IMR-90 (cell line): ENCODE measurements at regions not wholly inside any gene's neighbourhood (a gene's known extent, or its start where the extent isn't known, plus 50 kb on each side); places are given as distances from the start of the nearest gene placed in this dataset.

Source experiments
- ATAC-seq: fragments of 200-7000 bp; cut with Tn5 transposase; 2 replicates; pipeline ENCODE4 v1.9.1; 2020; ENCODE audit warnings: low read depth, mild to moderate bottlenecking, moderate library complexity
- BruUV-seq: library from RNA; stranded (reverse); fragments of 400-500 nt; replicated peaks from 2 replicates; lab custom pipeline; 2021; lab: Mats Ljungman, UMichigan
- CTCF ChIA-PET: fragments of 300-600 bp; formaldehyde crosslinking; extraction: SDS; loops from one replicate; lab custom pipeline; 2021; ENCODE audit warnings: antibody characterized with exemption; lab: Yijun Ruan, JAX
- POLR2A ChIA-PET: fragments of 300-600 bp; sonication (Branson Sonifier 250); formaldehyde crosslinking; loops from one replicate; lab custom pipeline; 2022; ENCODE audit warnings: antibody characterized with exemption; ENCODE audit not compliant: unreplicated experiment; lab: Charles Lee
- DNase-seq: peaks from one replicate; pipeline ENCODE4 v3.0.0; 2013
- H2AFZ ChIP-seq: replicated peaks from 2 replicates; pipeline ENCODE3; 2013; ENCODE audit warnings: low read length, mild to moderate bottlenecking; ENCODE audit not compliant: poor library complexity
- H2AK5ac ChIP-seq: 2 replicates; pipeline ENCODE4 v1.6.1; 2013; ENCODE audit warnings: low read depth, low read length, inconsistent platforms
- H2AK9ac ChIP-seq: replicated peaks from 2 replicates; pipeline ENCODE3; 2013; ENCODE audit warnings: mild to moderate bottlenecking, low read depth, low read length, moderate library complexity; ENCODE audit not compliant: poor library complexity
- H2BK120ac ChIP-seq: 2 replicates; pipeline ENCODE4 v1.6.1; 2013; ENCODE audit warnings: low read depth, low read length, inconsistent platforms
- H2BK15ac ChIP-seq: 3 replicates; pipeline ENCODE4 v1.6.1; 2013; ENCODE audit warnings: low read depth, low read length, inconsistent platforms
- H2BK20ac ChIP-seq: 2 replicates; pipeline ENCODE4 v1.6.1; 2013; ENCODE audit warnings: low read depth, mild to moderate bottlenecking, inconsistent platforms, low read length, moderate library complexity
- H2BK5ac ChIP-seq: 2 replicates; pipeline ENCODE4 v1.6.1; 2013; ENCODE audit warnings: mild to moderate bottlenecking, low read depth, low read length, inconsistent platforms; ENCODE audit not compliant: poor library complexity, severe bottlenecking
- H3K14ac ChIP-seq: replicated peaks from 2 replicates; pipeline ENCODE4 v1.6.1; 2013; ENCODE audit warnings: low read depth, low read length, inconsistent platforms
- H3K18ac ChIP-seq: 2 replicates; pipeline ENCODE4 v1.6.1; 2013; ENCODE audit warnings: low read depth, low read length, control low read depth
- H3K23ac ChIP-seq: 2 replicates; pipeline ENCODE4 v1.6.1; 2013; ENCODE audit warnings: low read depth, low read length, inconsistent platforms
- H3K27ac ChIP-seq: 2 replicates; pipeline ENCODE4 v1.5.1; 2013; ENCODE audit warnings: mild to moderate bottlenecking, control low read depth, low read length; ENCODE audit not compliant: insufficient read depth
- H3K27me3 ChIP-seq: 2 replicates; pipeline ENCODE4 v1.6.1; 2013; ENCODE audit warnings: low read length; ENCODE audit not compliant: control insufficient read depth, insufficient read depth
- H3K36me3 ChIP-seq: 2 replicates; pipeline ENCODE4 v1.6.1; 2013; ENCODE audit warnings: low read length, mixed read lengths; ENCODE audit not compliant: control insufficient read depth, insufficient read depth
- H3K4ac ChIP-seq: 2 replicates; pipeline ENCODE4 v1.6.1; 2013; ENCODE audit warnings: low read depth, low read length, inconsistent platforms
- H3K4me1 ChIP-seq: 2 replicates; pipeline ENCODE4 v1.6.1; 2013; ENCODE audit warnings: low read length, mixed read lengths; ENCODE audit not compliant: control insufficient read depth, insufficient read depth
- H3K4me2 ChIP-seq: 2 replicates; pipeline ENCODE4 v1.6.1; 2013; ENCODE audit warnings: low read depth, mild to moderate bottlenecking, control low read depth, low read length, moderate library complexity
- H3K4me3 ChIP-seq: 2 replicates; pipeline ENCODE4 v1.5.1; 2013; ENCODE audit warnings: low read depth, mild to moderate bottlenecking, control low read depth, low read length, moderate library complexity; ENCODE audit not compliant: insufficient read depth
- H3K56ac ChIP-seq: 2 replicates; pipeline ENCODE4 v1.6.1; 2013; ENCODE audit warnings: low read length, inconsistent platforms; ENCODE audit not compliant: insufficient read depth; ENCODE audit errors: extremely low read depth
- H3K79me1 ChIP-seq, 2 experiments: 2 replicates each; pipeline ENCODE4 v1.6.1; 2013; ENCODE audit warnings: low read length in 2 of 2, inconsistent platforms in 1 of 2, low read depth in 1 of 2
- H3K9ac ChIP-seq: 2 replicates; pipeline ENCODE4 v1.6.1; 2013; ENCODE audit warnings: low read depth, low read length, control low read depth
- H3K9me1 ChIP-seq: 2 replicates; pipeline ENCODE4 v1.6.1; 2013; ENCODE audit warnings: low read length, inconsistent platforms; ENCODE audit not compliant: insufficient read depth
- H3K9me3 ChIP-seq: 2 replicates; pipeline ENCODE4 v1.6.1; 2013; ENCODE audit warnings: low read length; ENCODE audit not compliant: control insufficient read depth, insufficient read depth
- H4K20me1 ChIP-seq: 2 replicates; pipeline ENCODE4 v1.6.1; 2013; ENCODE audit warnings: low read length, inconsistent platforms; ENCODE audit not compliant: insufficient read depth
- H4K5ac ChIP-seq: 2 replicates; pipeline ENCODE4 v1.6.1; 2013; ENCODE audit warnings: mild to moderate bottlenecking, low read depth, low read length, control low read depth
- H4K8ac ChIP-seq, 2 experiments: 2 replicates each; pipeline ENCODE4 v1.6.1; 2013; ENCODE audit warnings: low read depth in 2 of 2, low read length in 2 of 2, control low read depth in 1 of 2, inconsistent platforms in 1 of 2
- H4K91ac ChIP-seq: 2 replicates; pipeline ENCODE4 v1.6.1; 2013; ENCODE audit warnings: low read depth, low read length, inconsistent platforms; ENCODE audit not compliant: insufficient read depth
- CEBPB ChIP-seq: IDR thresholded peaks from 2 replicates; pipeline ENCODE4 v1.6.1; 2012; ENCODE audit warnings: low read depth, low read length, improper control_type of control experiment
- CHD1 ChIP-seq: IDR thresholded peaks from 2 replicates; pipeline ENCODE4 v1.6.1; 2012; ENCODE audit warnings: low read depth, low read length, improper control_type of control experiment
- ELK1 ChIP-seq: fragments of 150-350 bp; IDR thresholded peaks from 2 replicates; pipeline ENCODE4 v1.6.1; 2016; ENCODE audit warnings: low read depth, mild to moderate bottlenecking, low read length, moderate library complexity, borderline replicate concordance
- FOS ChIP-seq: fragments of 150-350 bp; IDR thresholded peaks from 2 replicates; pipeline ENCODE4 v1.6.1; 2016; ENCODE audit warnings: low read depth, low read length
- MAFK ChIP-seq: IDR thresholded peaks from 2 replicates; pipeline ENCODE4 v1.6.1; 2012; ENCODE audit warnings: low read depth, low read length, improper control_type of control experiment
- MAZ ChIP-seq: IDR thresholded peaks from 2 replicates; pipeline ENCODE4 v1.6.1; 2012; ENCODE audit warnings: low read depth, mild to moderate bottlenecking, low read length, improper control_type of control experiment, moderate library complexity, borderline replicate concordance
- POLR2A ChIP-seq: IDR thresholded peaks from 2 replicates; pipeline ENCODE4 v1.6.1; 2012; ENCODE audit warnings: mild to moderate bottlenecking, low read depth, low read length
- RAD21 ChIP-seq: IDR thresholded peaks from 2 replicates; pipeline ENCODE4 v1.6.1; 2012; ENCODE audit warnings: low read length, improper control_type of control experiment
- RCOR1 ChIP-seq: IDR thresholded peaks from 2 replicates; pipeline ENCODE4 v1.6.1; 2012; ENCODE audit warnings: mild to moderate bottlenecking, low read length, improper control_type of control experiment; ENCODE audit not compliant: insufficient replicate concordance
- SMC3 ChIP-seq: fragments of 150-350 bp; IDR thresholded peaks from 2 replicates; pipeline ENCODE4 v1.6.1; 2016; ENCODE audit warnings: low read depth, mild to moderate bottlenecking, antibody characterized with exemption, low read length, moderate library complexity
- WGBS, 2 experiments: methylation state at CpG; one replicate each; pipeline versions ENCODE4 v1.1.5 to v1.1.7; 2013; ENCODE audit warnings: missing lambda C conversion rate in 2 of 2; ENCODE audit not compliant: insufficient read length in 1 of 2; ENCODE audit errors: extremely low coverage in 2 of 2; 5-methylcytosine and 5-hydroxymethylcytosine counted together
- dilution Hi-C: fragments of 300-500 bp; cut with HindIII; formaldehyde crosslinking; loops from one replicate; pipeline ENCODE4 v1.14.3; 2018; ENCODE audit warnings: low sequenced_read_pairs; ENCODE audit not compliant: unreplicated experiment
- in situ Hi-C: fragments of 300-500 bp; cut with MboI; formaldehyde crosslinking; loops from 3 replicates; pipeline ENCODE4 v1.14.3; 2019; ENCODE audit warnings: low sequenced_read_pairs, inconsistent platforms, mixed read lengths
- intact Hi-C: fragments of 100-400 bp; cut with micrococcal nuclease; formaldehyde crosslinking; loops from 2 replicates; pipeline ENCODE4 v1.10.0; 2022
- TF ChIP-seq, protein P1 (sequence below): conservative IDR thresholded peaks from 2 replicates; pipeline ENCODE4 v1.5.1; 2012; ENCODE audit warnings: mild to moderate bottlenecking, low read depth, low read length, improper control_type of control experiment
- TF ChIP-seq, protein P2 (sequence below): fragments of 150-350 bp; IDR thresholded peaks from 2 replicates; pipeline ENCODE4 v1.6.1; 2017; ENCODE audit warnings: mild to moderate bottlenecking, antibody characterized with exemption, low read length, low read depth

- in situ Hi-C loops (no loop called here), dilution Hi-C loops (no loop called here), intact Hi-C loops (no loop called here)
- Histone ChIP-seq H3K4ac (no peak overlapping the region), H4K20me1 (no peaks in the 10 kb centered on the region), H2AFZ (no peak overlapping the region), H4K8ac (no peak overlapping the region), H2AK9ac (no peak overlapping the region), H3K14ac (no peak overlapping the region), H3K23ac (no peak overlapping the region), H4K91ac (no peak overlapping the region), H3K9ac (no peak overlapping the region), H3K18ac (no peak overlapping the region), H2AK5ac (no peak overlapping the region), H2BK15ac (no peak overlapping the region), H3K56ac (no peak overlapping the region), H4K5ac (no peak overlapping the region), H3K36me3 (no peaks in the 10 kb centered on the region), H3K4me2 (no peak overlapping the region), H3K27me3 (no peaks in the 10 kb centered on the region), H3K9me3 (no peaks in the 10 kb centered on the region), H2BK20ac (no peak overlapping the region), H3K4me1 (no peaks in the 10 kb centered on the region), H3K9me1 (no peaks in the 10 kb centered on the region), H2BK5ac (no peak overlapping the region), H3K4me3 (no peak overlapping the region), H2BK120ac (no peak overlapping the region), H3K27ac (no peak overlapping the region), H3K79me1 (no peaks in the 10 kb centered on the region)
- POLR2A ChIA-PET = no interaction called here
- no TSS peak for BruUV-seq
- TF ChIP-seq MAZ (no peak), RCOR1 (no peak), CEBPB (no peak), POLR2A (no peak), CHD1 (no peak), MAFK (no peak), RAD21 (no peak), FOS (no peak), SMC3 (no peak), ELK1 (no peak)
- TF ChIP-seq, protein P1, sequence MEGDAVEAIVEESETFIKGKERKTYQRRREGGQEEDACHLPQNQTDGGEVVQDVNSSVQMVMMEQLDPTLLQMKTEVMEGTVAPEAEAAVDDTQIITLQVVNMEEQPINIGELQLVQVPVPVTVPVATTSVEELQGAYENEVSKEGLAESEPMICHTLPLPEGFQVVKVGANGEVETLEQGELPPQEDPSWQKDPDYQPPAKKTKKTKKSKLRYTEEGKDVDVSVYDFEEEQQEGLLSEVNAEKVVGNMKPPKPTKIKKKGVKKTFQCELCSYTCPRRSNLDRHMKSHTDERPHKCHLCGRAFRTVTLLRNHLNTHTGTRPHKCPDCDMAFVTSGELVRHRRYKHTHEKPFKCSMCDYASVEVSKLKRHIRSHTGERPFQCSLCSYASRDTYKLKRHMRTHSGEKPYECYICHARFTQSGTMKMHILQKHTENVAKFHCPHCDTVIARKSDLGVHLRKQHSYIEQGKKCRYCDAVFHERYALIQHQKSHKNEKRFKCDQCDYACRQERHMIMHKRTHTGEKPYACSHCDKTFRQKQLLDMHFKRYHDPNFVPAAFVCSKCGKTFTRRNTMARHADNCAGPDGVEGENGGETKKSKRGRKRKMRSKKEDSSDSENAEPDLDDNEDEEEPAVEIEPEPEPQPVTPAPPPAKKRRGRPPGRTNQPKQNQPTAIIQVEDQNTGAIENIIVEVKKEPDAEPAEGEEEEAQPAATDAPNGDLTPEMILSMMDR = no peak
- TF ChIP-seq, protein P2, sequence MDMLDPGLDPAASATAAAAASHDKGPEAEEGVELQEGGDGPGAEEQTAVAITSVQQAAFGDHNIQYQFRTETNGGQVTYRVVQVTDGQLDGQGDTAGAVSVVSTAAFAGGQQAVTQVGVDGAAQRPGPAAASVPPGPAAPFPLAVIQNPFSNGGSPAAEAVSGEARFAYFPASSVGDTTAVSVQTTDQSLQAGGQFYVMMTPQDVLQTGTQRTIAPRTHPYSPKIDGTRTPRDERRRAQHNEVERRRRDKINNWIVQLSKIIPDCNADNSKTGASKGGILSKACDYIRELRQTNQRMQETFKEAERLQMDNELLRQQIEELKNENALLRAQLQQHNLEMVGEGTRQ = no peak
- CTCF ChIA-PET = no interaction called here
- WGBS, 2 experiments = no CpG with 5 or more reads among the region's 1 CpG
- no peak for DNase-seq
- no peak for ATAC-seq
Observed at GRCh38 chr3:116946376-116946775, 236.8 kb downstream of the TUSC7 start.
